Activated CD4-positive, alpha-beta memory T cell treated with anti-CD3 and anti-CD28 coated beads for 36 hours (primary cell): ENCODE measurements at regions not wholly inside any gene's neighbourhood (a gene's known extent, or its start where the extent isn't known, plus 50 kb on each side); places are given as distances from the start of the nearest gene placed in this dataset.

Experiments
- CTCF ChIA-PET: fragments of 350-600 bp; sonication (Branson Sonifier 250); formaldehyde crosslinking; loops from one replicate; lab custom pipeline; 2021; ENCODE audit warnings: antibody characterized with exemption, inconsistent platforms; lab: Charles Lee
- POLR2A ChIA-PET: fragments of 350-600 bp; sonication (Branson Sonifier 250); formaldehyde crosslinking; loops from one replicate; lab custom pipeline; 2021; ENCODE audit warnings: antibody characterized with exemption; lab: Charles Lee
- DNase-seq: peaks from one replicate; pipeline ENCODE4 v3.0.0-alpha.2; 2020
- H3K27ac Mint-ChIP-seq: one replicate; pipeline ENCODE4 v1.8.0; 2021; ENCODE audit warnings: mixed read lengths
- H3K27me3 Mint-ChIP-seq: one replicate; pipeline ENCODE4 v1.8.0; 2021; ENCODE audit warnings: mixed read lengths
- H3K36me3 Mint-ChIP-seq: one replicate; pipeline ENCODE4 v1.8.0; 2021; ENCODE audit warnings: mixed read lengths
- H3K4me1 Mint-ChIP-seq: one replicate; pipeline ENCODE4 v1.8.0; 2021; ENCODE audit warnings: low read depth, mixed read lengths
- H3K4me3 Mint-ChIP-seq: one replicate; pipeline ENCODE4 v1.8.0; 2021; ENCODE audit warnings: mild to moderate bottlenecking, mixed read lengths
- H3K9me3 Mint-ChIP-seq: one replicate; pipeline ENCODE4 v1.8.0; 2021; ENCODE audit warnings: mixed read lengths
- intact Hi-C: fragments of 100-400 bp; cut with micrococcal nuclease; formaldehyde crosslinking; loops from one replicate; pipeline ENCODE4 v1.15.1; 2023

DNA sequence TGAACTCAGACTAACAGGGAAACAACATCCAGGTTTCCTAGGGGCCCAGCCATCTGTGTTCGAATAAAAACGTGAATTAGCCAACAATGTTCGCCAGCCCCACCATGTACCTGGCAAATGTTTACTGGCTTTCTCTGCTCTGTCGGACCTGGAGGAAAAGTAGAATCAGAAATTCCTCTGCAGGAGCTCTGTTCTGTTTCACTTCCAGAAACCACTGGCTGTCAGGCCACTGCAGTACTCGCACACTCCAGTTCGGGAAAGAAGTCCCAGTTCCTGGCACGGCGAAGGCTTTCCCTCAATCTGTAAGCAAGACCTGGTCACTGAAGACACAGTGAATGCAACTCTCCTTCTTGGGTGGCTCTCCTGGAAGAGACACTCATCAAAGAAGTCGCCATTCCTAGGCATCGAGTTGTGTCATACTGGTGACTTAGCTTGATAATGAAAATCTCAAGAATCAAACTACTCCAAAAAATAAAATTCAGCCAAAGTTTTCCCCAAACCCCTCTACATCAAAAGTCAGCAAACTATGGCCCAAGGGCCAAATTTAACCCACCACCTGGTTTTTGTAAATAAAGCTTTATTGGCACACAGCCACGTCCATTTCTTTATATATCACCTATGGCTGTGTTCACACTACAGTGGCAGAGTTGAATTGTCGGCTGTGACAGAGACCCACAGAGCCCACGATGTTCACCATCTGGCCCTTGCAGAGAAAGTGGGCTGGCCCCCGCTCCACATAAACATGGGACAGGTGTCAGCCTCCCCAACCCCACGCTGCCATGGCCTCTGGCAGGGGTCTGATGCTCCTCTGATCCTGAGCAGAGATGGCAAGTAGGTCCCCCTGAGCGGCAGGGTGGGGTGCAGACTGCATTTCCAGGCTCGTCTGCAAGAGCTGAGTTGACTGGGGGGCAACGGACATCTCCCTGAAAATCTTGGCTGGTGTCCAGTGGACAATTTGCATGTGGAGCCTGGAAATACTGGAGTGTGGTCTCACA, 189.2 kb upstream of the DIO3 start:
- Mint-ChIP-seq H3K27me3 (peaks cover 12% of the 10 kb centered on the region), H3K27ac (no peak overlapping the region), H3K4me3 (no peak overlapping the region), H3K9me3 (no peaks in the 10 kb centered on the region), H3K36me3 (no peaks in the 10 kb centered on the region), H3K4me1 (no peaks in the 10 kb centered on the region)
- ChIA-PET POLR2A (no interaction called here), CTCF (no interaction called here)
- no peak for DNase-seq
- intact Hi-C loops, result no loop called here

DNA sequence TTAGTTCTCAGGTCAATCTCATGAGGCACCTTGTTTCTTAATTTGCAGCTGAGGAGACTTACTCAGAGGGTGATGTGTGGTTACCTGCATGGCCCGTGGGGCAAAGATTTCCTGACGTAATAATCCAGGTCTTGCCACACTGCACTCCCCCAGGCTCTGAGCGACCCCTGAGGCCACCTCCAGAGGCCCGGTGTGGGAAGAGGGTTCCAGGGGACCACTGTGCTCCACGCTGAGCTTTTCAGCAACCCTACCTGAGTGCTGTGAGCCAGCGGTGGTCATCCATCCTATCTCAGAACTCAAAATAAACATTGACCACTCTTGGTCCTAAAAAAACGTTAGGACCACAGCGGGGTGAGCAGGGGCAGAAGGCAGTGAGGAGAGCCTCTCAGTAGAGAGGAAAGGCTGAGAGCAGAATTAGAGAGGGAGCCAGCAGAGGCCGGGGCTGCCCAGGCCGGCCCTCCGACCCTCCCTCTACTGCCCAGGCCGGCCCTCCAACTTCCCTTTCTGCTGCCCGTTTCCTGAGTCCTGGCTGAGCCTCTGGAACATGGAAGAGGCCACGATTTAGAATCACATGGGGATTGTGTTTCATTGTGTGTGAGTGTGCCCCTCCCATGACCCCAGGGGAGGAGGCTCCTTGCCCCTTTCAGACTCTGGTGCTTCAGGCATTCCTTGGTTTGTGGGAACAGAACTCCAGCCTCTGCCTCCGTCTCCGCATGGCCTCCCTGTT, 188.2 kb upstream of the DIO3 start:
- H3K4me1 Mint-ChIP-seq, result no peaks in the 10 kb centered on the region
- no peak overlapping the region for H3K4me3 Mint-ChIP-seq
- H3K27me3 Mint-ChIP-seq, result peaks cover 12% of the 10 kb centered on the region
- H3K9me3 Mint-ChIP-seq, result no peaks in the 10 kb centered on the region
- H3K27ac Mint-ChIP-seq, result no peak overlapping the region
- intact Hi-C loops, result no loop called here
- CTCF ChIA-PET, result no interaction called here
- no peaks in the 10 kb centered on the region for H3K36me3 Mint-ChIP-seq
- no peak for DNase-seq
- POLR2A ChIA-PET, result no interaction called here

DNA sequence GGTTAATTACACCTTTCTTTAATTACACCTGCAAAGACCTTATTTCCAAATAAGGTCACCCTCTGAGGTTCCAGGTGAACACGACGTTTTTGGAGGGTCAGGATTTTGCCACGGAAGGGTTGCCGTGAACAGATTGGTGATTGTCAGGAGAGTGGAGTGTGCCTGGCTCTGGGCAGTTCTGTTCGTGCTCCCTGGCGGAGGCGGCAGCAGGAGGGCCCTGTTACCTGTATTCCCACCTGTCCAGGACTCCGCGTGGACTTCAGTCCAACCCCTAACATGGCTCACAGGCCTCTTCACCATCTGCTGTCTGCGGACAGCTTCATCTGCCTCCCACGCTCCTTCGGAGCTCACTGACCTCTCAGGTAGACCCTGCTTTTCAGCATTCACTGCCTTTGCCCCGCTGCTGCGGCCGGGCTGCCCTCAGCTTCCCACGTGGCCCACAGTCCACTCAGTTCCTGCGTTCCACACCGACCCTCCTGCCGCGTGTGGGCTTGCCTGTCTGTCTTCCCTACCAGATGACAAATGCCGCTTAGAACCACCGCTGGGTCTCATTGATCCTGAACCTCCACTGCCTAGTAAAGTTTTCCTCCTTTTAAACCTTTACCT, 187.5 kb upstream of the DIO3 start:
- Mint-ChIP-seq H3K4me3 (no peak overlapping the region), H3K4me1 (no peaks in the 10 kb centered on the region), H3K9me3 (no peaks in the 10 kb centered on the region), H3K27me3 (peaks cover 12% of the 10 kb centered on the region), H3K27ac (no peak overlapping the region), H3K36me3 (no peaks in the 10 kb centered on the region)
- CTCF ChIA-PET, result no interaction called here
- no peak for DNase-seq
- intact Hi-C loops, result no loop called here
- POLR2A ChIA-PET, result no interaction called here

GRCh38 chr14:101374373-101375338, 186.6 kb upstream of the DIO3 start:
- DNase-seq, result no peak
- no peaks in the 10 kb centered on the region for H3K36me3 Mint-ChIP-seq
- H3K4me1 Mint-ChIP-seq, result no peaks in the 10 kb centered on the region
- H3K9me3 Mint-ChIP-seq, result peaks cover under 1% of the 10 kb centered on the region
- H3K27me3 Mint-ChIP-seq, result peaks cover 12% of the 10 kb centered on the region
- ChIA-PET CTCF (no interaction called here), POLR2A (no interaction called here)
- no peak overlapping the region for H3K4me3 Mint-ChIP-seq
- intact Hi-C loops, result no loop called here
- H3K27ac Mint-ChIP-seq, result no peak overlapping the region

DNA sequence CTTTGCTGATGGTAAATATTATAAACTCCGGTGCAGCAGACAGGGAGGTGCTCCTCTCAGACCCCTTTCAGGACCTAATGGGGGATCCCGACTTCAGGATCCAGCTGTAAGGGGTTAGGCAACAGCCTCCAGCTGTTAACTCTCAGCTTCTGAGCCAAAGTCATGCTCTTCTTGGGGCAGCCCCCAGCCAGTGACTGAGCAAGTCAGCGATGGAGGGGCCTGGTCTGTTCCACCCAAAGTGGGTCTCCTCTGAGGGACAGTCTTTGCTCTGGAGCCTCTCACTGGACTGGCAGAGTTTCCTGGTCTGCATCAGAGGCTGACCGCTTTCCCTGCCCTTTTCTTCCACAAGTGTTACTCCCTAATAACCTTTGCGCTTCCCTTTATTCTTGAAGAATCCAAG, 184.2 kb upstream of the DIO3 start:
- POLR2A ChIA-PET, result no interaction called here
- intact Hi-C loops, result no loop called here
- no peak overlapping the region for H3K27ac Mint-ChIP-seq
- H3K9me3 Mint-ChIP-seq, result peaks cover 14% of the 10 kb centered on the region
- peaks cover 12% of the 10 kb centered on the region for H3K27me3 Mint-ChIP-seq
- DNase-seq, result no peak
- no peaks in the 10 kb centered on the region for H3K36me3 Mint-ChIP-seq
- H3K4me3 Mint-ChIP-seq, result no peak overlapping the region
- no peaks in the 10 kb centered on the region for H3K4me1 Mint-ChIP-seq
- CTCF ChIA-PET, result interaction anchor here (0.5 kb wide), 1 partner anchor 415 kb away, joined by 3 read pairs; no protein-coding TSS in a partner anchor

GRCh38 chr14:101379842-101380241, 181.5 kb upstream of the DIO3 start:
- H3K4me3 Mint-ChIP-seq, result no peak overlapping the region
- peaks cover 4% of the 10 kb centered on the region for H3K27me3 Mint-ChIP-seq
- no peaks in the 10 kb centered on the region for H3K4me1 Mint-ChIP-seq
- DNase-seq, result no peak
- peaks cover 32% of the 10 kb centered on the region for H3K9me3 Mint-ChIP-seq
- intact Hi-C loops, result no loop called here
- CTCF ChIA-PET, result no interaction called here
- H3K27ac Mint-ChIP-seq, result no peak overlapping the region
- H3K36me3 Mint-ChIP-seq, result no peaks in the 10 kb centered on the region
- POLR2A ChIA-PET, result no interaction called here

DNA sequence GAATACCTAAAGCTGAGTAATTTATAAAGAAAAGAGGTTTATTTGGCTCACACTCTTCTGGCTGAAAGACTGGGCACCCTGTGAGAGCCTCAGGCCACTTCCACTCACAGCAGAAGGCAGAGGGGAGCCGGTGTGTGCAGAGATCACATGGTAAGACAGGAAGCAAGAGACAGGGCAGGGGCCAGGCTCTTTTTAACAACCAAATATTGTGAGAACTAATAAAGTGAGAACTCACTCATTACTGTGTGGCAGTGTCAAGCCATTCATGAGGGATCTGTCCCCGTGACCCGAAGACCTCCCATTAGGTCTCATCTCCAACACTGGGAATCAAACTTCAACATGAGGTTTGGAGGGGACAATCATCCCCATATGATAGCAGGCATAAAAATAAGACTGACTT, 180.8 kb upstream of the DIO3 start:
- ChIA-PET CTCF (no interaction called here), POLR2A (no interaction called here)
- Mint-ChIP-seq H3K27ac (no peak overlapping the region), H3K27me3 (peaks cover under 1% of the 10 kb centered on the region), H3K9me3 (peaks cover 35% of the 10 kb centered on the region), H3K4me3 (no peak overlapping the region), H3K36me3 (no peaks in the 10 kb centered on the region), H3K4me1 (no peaks in the 10 kb centered on the region)
- intact Hi-C loops, result no loop called here
- DNase-seq, result no peak

DNA sequence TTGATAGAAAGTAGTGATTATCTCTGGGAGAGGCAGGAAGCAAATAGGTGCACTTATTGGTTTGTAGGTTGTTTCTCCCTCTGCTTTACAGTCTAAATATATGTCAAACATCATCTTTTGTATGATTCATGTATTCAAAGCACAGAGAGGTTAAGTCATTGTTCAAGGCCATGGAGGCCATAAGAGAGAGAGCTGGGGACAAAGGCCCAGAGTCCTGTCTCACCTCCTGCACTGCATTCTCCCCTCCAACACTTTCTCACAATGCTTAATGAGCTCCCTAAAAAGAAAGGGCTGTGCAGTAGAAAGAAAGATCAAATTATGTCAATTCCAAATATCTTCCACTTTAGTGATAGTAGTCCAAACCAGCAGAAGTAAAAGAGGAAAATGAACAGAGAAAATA, 180.4 kb upstream of the DIO3 start:
- H3K27ac Mint-ChIP-seq, result no peak overlapping the region

GRCh38 chr14:101383737-101384338, 177.5 kb upstream of the DIO3 start:
- ChIA-PET POLR2A (no interaction called here), CTCF (no interaction called here)
- intact Hi-C loops, result no loop called here

More for the DNA sequence above, 180.4 kb upstream of the DIO3 start:
- CTCF ChIA-PET, result no interaction called here
- no peak for DNase-seq
- H3K27me3 Mint-ChIP-seq, result no peaks in the 10 kb centered on the region
- H3K36me3 Mint-ChIP-seq, result no peaks in the 10 kb centered on the region
- no peaks in the 10 kb centered on the region for H3K4me1 Mint-ChIP-seq
- H3K9me3 Mint-ChIP-seq, result peaks cover 35% of the 10 kb centered on the region
- no peak overlapping the region for H3K4me3 Mint-ChIP-seq
- POLR2A ChIA-PET, result no interaction called here
- intact Hi-C loops, result no loop called here

GRCh38 chr14:101394374-101394773, 166.9 kb upstream of the DIO3 start:
- ChIA-PET POLR2A (no interaction called here), CTCF (no interaction called here)
- no peak overlapping the region for H3K4me3 Mint-ChIP-seq
- peaks cover 2% of the 10 kb centered on the region for H3K9me3 Mint-ChIP-seq
- intact Hi-C loops, result no loop called here
- H3K27me3 Mint-ChIP-seq, result peaks cover 35% of the 10 kb centered on the region
- no peak overlapping the region for H3K27ac Mint-ChIP-seq
- H3K4me1 Mint-ChIP-seq, result no peaks in the 10 kb centered on the region
- H3K36me3 Mint-ChIP-seq, result no peaks in the 10 kb centered on the region
- DNase-seq, result no peak

More at GRCh38 chr14:101383737-101384338, 177.5 kb upstream of the DIO3 start:
- Mint-ChIP-seq H3K36me3 (peaks cover 2% of the 10 kb centered on the region), H3K9me3 (peaks cover 40% of the 10 kb centered on the region), H3K4me3 (no peak overlapping the region), H3K27ac (no peak overlapping the region), H3K27me3 (peaks cover 7% of the 10 kb centered on the region), H3K4me1 (no peaks in the 10 kb centered on the region)
- DNase-seq, result no peak

GRCh38 chr14:101395779-101396178, 165.5 kb upstream of the DIO3 start:
- intact Hi-C loops, result no loop called here
- Mint-ChIP-seq H3K4me1 (no peaks in the 10 kb centered on the region), H3K36me3 (no peaks in the 10 kb centered on the region)

More at GRCh38 chr14:101395779-101396178, 165.5 kb upstream of the DIO3 start:
- Mint-ChIP-seq H3K9me3 (peaks cover 2% of the 10 kb centered on the region), H3K4me3 (no peak overlapping the region), H3K27ac (no peak overlapping the region), H3K27me3 (peaks cover 44% of the 10 kb centered on the region)
- POLR2A ChIA-PET, result no interaction called here
- CTCF ChIA-PET, result no interaction called here
- DNase-seq, result no peak
